H1 (cell line): ENCODE measurements at regions not wholly inside any gene's neighbourhood (a gene's known extent, or its start where the extent isn't known, plus 50 kb on each side); places are given as distances from the start of the nearest gene placed in this dataset.

Experiments used
- CHD1 ChIP-seq: IDR thresholded peaks from 2 replicates; pipeline ENCODE4 v1.6.1; 2012; ENCODE audit warnings: low read depth, low read length, improper control_type of control experiment
- CTBP2 ChIP-seq: IDR thresholded peaks from 2 replicates; pipeline ENCODE4 v1.7.0; 2011; ENCODE audit warnings: borderline replicate concordance, mild to moderate bottlenecking, moderate library complexity, mixed read lengths, low read length; ENCODE audit not compliant: insufficient read depth, insufficient read length
- EZH2 ChIP-seq: fragments of 200-600 bp; sonication (generic); IDR thresholded peaks from 2 replicates; pipeline ENCODE4 v1.7.1; 2012; ENCODE audit warnings: low read depth, mild to moderate bottlenecking, moderate library complexity, low read length, inconsistent platforms; ENCODE audit not compliant: severe bottlenecking
- GTF2F1 ChIP-seq: IDR thresholded peaks from 2 replicates; pipeline ENCODE4 v1.6.1; 2012; ENCODE audit warnings: low read depth, low read length, improper control_type of control experiment, borderline replicate concordance
- POLR2AphosphoS5 ChIP-seq: IDR thresholded peaks from 2 replicates; pipeline ENCODE4 v1.6.1; 2011; ENCODE audit warnings: low read depth, low read length
- POU5F1 ChIP-seq: IDR thresholded peaks from 2 replicates; pipeline ENCODE4 v1.6.1; 2011; ENCODE audit warnings: low read depth, mild to moderate bottlenecking, low read length, moderate library complexity
- RAD21 ChIP-seq, 2 experiments: IDR thresholded peaks in 1 of 2; conservative IDR thresholded peaks in 1 of 2; 2 replicates each; pipeline ENCODE4 v1.6.1; 2011; ENCODE audit warnings: low read depth in 2 of 2, low read length in 2 of 2, improper control_type of control experiment in 1 of 2, inconsistent platforms in 1 of 2, mild to moderate bottlenecking in 1 of 2, moderate library complexity in 1 of 2
- SP4 ChIP-seq: IDR thresholded peaks from 2 replicates; pipeline ENCODE4 v1.6.1; 2012; ENCODE audit warnings: low read length, inconsistent platforms
- SUZ12 ChIP-seq: fragments of 200-600 bp; sonication (generic); IDR thresholded peaks from 2 replicates; pipeline ENCODE4 v1.6.1; 2012; ENCODE audit warnings: mild to moderate bottlenecking, inconsistent platforms, low read length, moderate library complexity, mixed read lengths
- YY1 ChIP-seq: IDR thresholded peaks from 2 replicates; pipeline ENCODE4 v1.6.1; 2011; ENCODE audit warnings: low read depth, mild to moderate bottlenecking, low read length
- TF ChIP-seq, protein P1 (sequence below), 3 experiments: IDR thresholded peaks; 1 replicate in 2 of 3; 2 replicates in 1 of 3; pipeline versions ENCODE4 v1.5.1 to v1.6.1; 2011; ENCODE audit warnings: low read length in 3 of 3, mild to moderate bottlenecking in 3 of 3, inconsistent platforms in 2 of 3, low read depth in 1 of 3, moderate library complexity in 1 of 3; ENCODE audit not compliant: insufficient read depth in 1 of 3; ENCODE audit errors: control extremely low read depth in 1 of 3

- TF ChIP-seq, protein P1, sequence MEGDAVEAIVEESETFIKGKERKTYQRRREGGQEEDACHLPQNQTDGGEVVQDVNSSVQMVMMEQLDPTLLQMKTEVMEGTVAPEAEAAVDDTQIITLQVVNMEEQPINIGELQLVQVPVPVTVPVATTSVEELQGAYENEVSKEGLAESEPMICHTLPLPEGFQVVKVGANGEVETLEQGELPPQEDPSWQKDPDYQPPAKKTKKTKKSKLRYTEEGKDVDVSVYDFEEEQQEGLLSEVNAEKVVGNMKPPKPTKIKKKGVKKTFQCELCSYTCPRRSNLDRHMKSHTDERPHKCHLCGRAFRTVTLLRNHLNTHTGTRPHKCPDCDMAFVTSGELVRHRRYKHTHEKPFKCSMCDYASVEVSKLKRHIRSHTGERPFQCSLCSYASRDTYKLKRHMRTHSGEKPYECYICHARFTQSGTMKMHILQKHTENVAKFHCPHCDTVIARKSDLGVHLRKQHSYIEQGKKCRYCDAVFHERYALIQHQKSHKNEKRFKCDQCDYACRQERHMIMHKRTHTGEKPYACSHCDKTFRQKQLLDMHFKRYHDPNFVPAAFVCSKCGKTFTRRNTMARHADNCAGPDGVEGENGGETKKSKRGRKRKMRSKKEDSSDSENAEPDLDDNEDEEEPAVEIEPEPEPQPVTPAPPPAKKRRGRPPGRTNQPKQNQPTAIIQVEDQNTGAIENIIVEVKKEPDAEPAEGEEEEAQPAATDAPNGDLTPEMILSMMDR (IDR thresholded peaks at IDR 0.05; ENCODE audit: control extremely low read depth in 1 of 3, insufficient read depth in 1 of 3, low read depth in 1 of 3, low read length in 3 of 3): no peak
- TF ChIP-seq SP4 (no peak), CHD1 (no peak), RAD21 (IDR thresholded peaks at IDR 0.05 in 1 of 2, conservative IDR thresholded peaks at IDR 0.05 in 1 of 2; ENCODE audit: low read depth in 2 of 2, low read length in 2 of 2) (no peak), EZH2 (no peak), SUZ12 (no peak), YY1 (no peak), CTBP2 (no peak), POU5F1 (no peak), POLR2AphosphoS5 (no peak), GTF2F1 (no peak)
Measured at GRCh38 chr3:70519913-70520659, 207.6 kb upstream of the MDFIC2 start.
